C4-2B (cell line): ENCODE measurements at regions not wholly inside any gene's neighbourhood (a gene's known extent, or its start where the extent isn't known, plus 50 kb on each side); places are given as distances from the start of the nearest gene placed in this dataset.

Source experiments
- ZFX ChIP-seq: fragments of 450-650 bp; IDR thresholded peaks from 2 replicates; pipeline ENCODE4 v1.6.1; 2017
- TF ChIP-seq, protein P1 (sequence below): fragments of 450-650 bp; conservative IDR thresholded peaks from 2 replicates; pipeline ENCODE4 v1.5.1; 2017; ENCODE audit warnings: mild to moderate bottlenecking

GRCh38 chr14:54168489-54168888 is 211.9 kb upstream of the BMP4 start:
- TF ChIP-seq, protein P1, sequence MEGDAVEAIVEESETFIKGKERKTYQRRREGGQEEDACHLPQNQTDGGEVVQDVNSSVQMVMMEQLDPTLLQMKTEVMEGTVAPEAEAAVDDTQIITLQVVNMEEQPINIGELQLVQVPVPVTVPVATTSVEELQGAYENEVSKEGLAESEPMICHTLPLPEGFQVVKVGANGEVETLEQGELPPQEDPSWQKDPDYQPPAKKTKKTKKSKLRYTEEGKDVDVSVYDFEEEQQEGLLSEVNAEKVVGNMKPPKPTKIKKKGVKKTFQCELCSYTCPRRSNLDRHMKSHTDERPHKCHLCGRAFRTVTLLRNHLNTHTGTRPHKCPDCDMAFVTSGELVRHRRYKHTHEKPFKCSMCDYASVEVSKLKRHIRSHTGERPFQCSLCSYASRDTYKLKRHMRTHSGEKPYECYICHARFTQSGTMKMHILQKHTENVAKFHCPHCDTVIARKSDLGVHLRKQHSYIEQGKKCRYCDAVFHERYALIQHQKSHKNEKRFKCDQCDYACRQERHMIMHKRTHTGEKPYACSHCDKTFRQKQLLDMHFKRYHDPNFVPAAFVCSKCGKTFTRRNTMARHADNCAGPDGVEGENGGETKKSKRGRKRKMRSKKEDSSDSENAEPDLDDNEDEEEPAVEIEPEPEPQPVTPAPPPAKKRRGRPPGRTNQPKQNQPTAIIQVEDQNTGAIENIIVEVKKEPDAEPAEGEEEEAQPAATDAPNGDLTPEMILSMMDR, result no peak
- TF ChIP-seq ZFX, result no peak
